IMR-90 (cell line): ENCODE measurements at regions not wholly inside any gene's neighbourhood (a gene's known extent, or its start where the extent isn't known, plus 50 kb on each side); places are given as distances from the start of the nearest gene placed in this dataset.
A peak's percentile ranks its signal among the peaks of the same experiment; 100 is the strongest.

Experiments
- ATAC-seq: fragments of 200-7000 bp; cut with Tn5 transposase; 2 replicates; pipeline ENCODE4 v1.9.1; 2020; ENCODE audit warnings: low read depth, mild to moderate bottlenecking, moderate library complexity
- BruUV-seq: library from RNA; stranded (reverse); fragments of 400-500 nt; replicated peaks from 2 replicates; lab custom pipeline; 2021; lab: Mats Ljungman, UMichigan
- CTCF ChIA-PET: fragments of 300-600 bp; formaldehyde crosslinking; extraction: SDS; loops from one replicate; lab custom pipeline; 2021; ENCODE audit warnings: antibody characterized with exemption; lab: Yijun Ruan, JAX
- POLR2A ChIA-PET: fragments of 300-600 bp; sonication (Branson Sonifier 250); formaldehyde crosslinking; loops from one replicate; lab custom pipeline; 2022; ENCODE audit warnings: antibody characterized with exemption; ENCODE audit not compliant: unreplicated experiment; lab: Charles Lee
- DNase-seq: peaks from one replicate; pipeline ENCODE4 v3.0.0; 2013
- H2AFZ ChIP-seq: replicated peaks from 2 replicates; pipeline ENCODE3; 2013; ENCODE audit warnings: low read length, mild to moderate bottlenecking; ENCODE audit not compliant: poor library complexity
- H2AK5ac ChIP-seq: 2 replicates; pipeline ENCODE4 v1.6.1; 2013; ENCODE audit warnings: low read depth, low read length, inconsistent platforms
- H2AK9ac ChIP-seq: replicated peaks from 2 replicates; pipeline ENCODE3; 2013; ENCODE audit warnings: mild to moderate bottlenecking, low read depth, low read length, moderate library complexity; ENCODE audit not compliant: poor library complexity
- H2BK120ac ChIP-seq: 2 replicates; pipeline ENCODE4 v1.6.1; 2013; ENCODE audit warnings: low read depth, low read length, inconsistent platforms
- H2BK15ac ChIP-seq: 3 replicates; pipeline ENCODE4 v1.6.1; 2013; ENCODE audit warnings: low read depth, low read length, inconsistent platforms
- H2BK20ac ChIP-seq: 2 replicates; pipeline ENCODE4 v1.6.1; 2013; ENCODE audit warnings: low read depth, mild to moderate bottlenecking, inconsistent platforms, low read length, moderate library complexity
- H2BK5ac ChIP-seq: 2 replicates; pipeline ENCODE4 v1.6.1; 2013; ENCODE audit warnings: mild to moderate bottlenecking, low read depth, low read length, inconsistent platforms; ENCODE audit not compliant: poor library complexity, severe bottlenecking
- H3K14ac ChIP-seq: replicated peaks from 2 replicates; pipeline ENCODE4 v1.6.1; 2013; ENCODE audit warnings: low read depth, low read length, inconsistent platforms
- H3K18ac ChIP-seq: 2 replicates; pipeline ENCODE4 v1.6.1; 2013; ENCODE audit warnings: low read depth, low read length, control low read depth
- H3K23ac ChIP-seq: 2 replicates; pipeline ENCODE4 v1.6.1; 2013; ENCODE audit warnings: low read depth, low read length, inconsistent platforms
- H3K27ac ChIP-seq: 2 replicates; pipeline ENCODE4 v1.5.1; 2013; ENCODE audit warnings: mild to moderate bottlenecking, control low read depth, low read length; ENCODE audit not compliant: insufficient read depth
- H3K27me3 ChIP-seq: 2 replicates; pipeline ENCODE4 v1.6.1; 2013; ENCODE audit warnings: low read length; ENCODE audit not compliant: control insufficient read depth, insufficient read depth
- H3K36me3 ChIP-seq: 2 replicates; pipeline ENCODE4 v1.6.1; 2013; ENCODE audit warnings: low read length, mixed read lengths; ENCODE audit not compliant: control insufficient read depth, insufficient read depth
- H3K4ac ChIP-seq: 2 replicates; pipeline ENCODE4 v1.6.1; 2013; ENCODE audit warnings: low read depth, low read length, inconsistent platforms
- H3K4me1 ChIP-seq: 2 replicates; pipeline ENCODE4 v1.6.1; 2013; ENCODE audit warnings: low read length, mixed read lengths; ENCODE audit not compliant: control insufficient read depth, insufficient read depth
- H3K4me2 ChIP-seq: 2 replicates; pipeline ENCODE4 v1.6.1; 2013; ENCODE audit warnings: low read depth, mild to moderate bottlenecking, control low read depth, low read length, moderate library complexity
- H3K4me3 ChIP-seq: 2 replicates; pipeline ENCODE4 v1.5.1; 2013; ENCODE audit warnings: low read depth, mild to moderate bottlenecking, control low read depth, low read length, moderate library complexity; ENCODE audit not compliant: insufficient read depth
- H3K56ac ChIP-seq: 2 replicates; pipeline ENCODE4 v1.6.1; 2013; ENCODE audit warnings: low read length, inconsistent platforms; ENCODE audit not compliant: insufficient read depth; ENCODE audit errors: extremely low read depth
- H3K79me1 ChIP-seq, 2 experiments: 2 replicates each; pipeline ENCODE4 v1.6.1; 2013; ENCODE audit warnings: low read length in 2 of 2, inconsistent platforms in 1 of 2, low read depth in 1 of 2
- H3K9ac ChIP-seq: 2 replicates; pipeline ENCODE4 v1.6.1; 2013; ENCODE audit warnings: low read depth, low read length, control low read depth
- H3K9me1 ChIP-seq: 2 replicates; pipeline ENCODE4 v1.6.1; 2013; ENCODE audit warnings: low read length, inconsistent platforms; ENCODE audit not compliant: insufficient read depth
- H3K9me3 ChIP-seq: 2 replicates; pipeline ENCODE4 v1.6.1; 2013; ENCODE audit warnings: low read length; ENCODE audit not compliant: control insufficient read depth, insufficient read depth
- H4K20me1 ChIP-seq: 2 replicates; pipeline ENCODE4 v1.6.1; 2013; ENCODE audit warnings: low read length, inconsistent platforms; ENCODE audit not compliant: insufficient read depth
- H4K5ac ChIP-seq: 2 replicates; pipeline ENCODE4 v1.6.1; 2013; ENCODE audit warnings: mild to moderate bottlenecking, low read depth, low read length, control low read depth
- H4K8ac ChIP-seq, 2 experiments: 2 replicates each; pipeline ENCODE4 v1.6.1; 2013; ENCODE audit warnings: low read depth in 2 of 2, low read length in 2 of 2, control low read depth in 1 of 2, inconsistent platforms in 1 of 2
- H4K91ac ChIP-seq: 2 replicates; pipeline ENCODE4 v1.6.1; 2013; ENCODE audit warnings: low read depth, low read length, inconsistent platforms; ENCODE audit not compliant: insufficient read depth
- BHLHE40 ChIP-seq: fragments of 150-350 bp; IDR thresholded peaks from 2 replicates; pipeline ENCODE4 v1.6.1; 2016; ENCODE audit warnings: mild to moderate bottlenecking, low read depth, low read length
- CEBPB ChIP-seq: IDR thresholded peaks from 2 replicates; pipeline ENCODE4 v1.6.1; 2012; ENCODE audit warnings: low read depth, low read length, improper control_type of control experiment
- FOS ChIP-seq: fragments of 150-350 bp; IDR thresholded peaks from 2 replicates; pipeline ENCODE4 v1.6.1; 2016; ENCODE audit warnings: low read depth, low read length
- MAFK ChIP-seq: IDR thresholded peaks from 2 replicates; pipeline ENCODE4 v1.6.1; 2012; ENCODE audit warnings: low read depth, low read length, improper control_type of control experiment
- MAZ ChIP-seq: IDR thresholded peaks from 2 replicates; pipeline ENCODE4 v1.6.1; 2012; ENCODE audit warnings: low read depth, mild to moderate bottlenecking, low read length, improper control_type of control experiment, moderate library complexity, borderline replicate concordance
- MXI1 ChIP-seq: IDR thresholded peaks from 2 replicates; pipeline ENCODE4 v1.6.1; 2012; ENCODE audit warnings: low read depth, mild to moderate bottlenecking, low read length, moderate library complexity, borderline replicate concordance
- POLR2A ChIP-seq: IDR thresholded peaks from 2 replicates; pipeline ENCODE4 v1.6.1; 2012; ENCODE audit warnings: mild to moderate bottlenecking, low read depth, low read length
- RAD21 ChIP-seq: IDR thresholded peaks from 2 replicates; pipeline ENCODE4 v1.6.1; 2012; ENCODE audit warnings: low read length, improper control_type of control experiment
- RCOR1 ChIP-seq: IDR thresholded peaks from 2 replicates; pipeline ENCODE4 v1.6.1; 2012; ENCODE audit warnings: mild to moderate bottlenecking, low read length, improper control_type of control experiment; ENCODE audit not compliant: insufficient replicate concordance
- RFX5 ChIP-seq: IDR thresholded peaks from 2 replicates; pipeline ENCODE4 v1.8.0; 2012; ENCODE audit warnings: low read depth, mild to moderate bottlenecking, low read length, moderate library complexity
- SMC3 ChIP-seq: fragments of 150-350 bp; IDR thresholded peaks from 2 replicates; pipeline ENCODE4 v1.6.1; 2016; ENCODE audit warnings: low read depth, mild to moderate bottlenecking, antibody characterized with exemption, low read length, moderate library complexity
- WGBS, 2 experiments: methylation state at CpG; one replicate each; pipeline versions ENCODE4 v1.1.5 to v1.1.7; 2013; ENCODE audit warnings: missing lambda C conversion rate in 2 of 2; ENCODE audit not compliant: insufficient read length in 1 of 2; ENCODE audit errors: extremely low coverage in 2 of 2; 5-methylcytosine and 5-hydroxymethylcytosine counted together
- dilution Hi-C: fragments of 300-500 bp; cut with HindIII; formaldehyde crosslinking; loops from one replicate; pipeline ENCODE4 v1.14.3; 2018; ENCODE audit warnings: low sequenced_read_pairs; ENCODE audit not compliant: unreplicated experiment
- in situ Hi-C: fragments of 300-500 bp; cut with MboI; formaldehyde crosslinking; loops from 3 replicates; pipeline ENCODE4 v1.14.3; 2019; ENCODE audit warnings: low sequenced_read_pairs, inconsistent platforms, mixed read lengths
- intact Hi-C: fragments of 100-400 bp; cut with micrococcal nuclease; formaldehyde crosslinking; loops from 2 replicates; pipeline ENCODE4 v1.10.0; 2022
- TF ChIP-seq, protein P1 (sequence below): fragments of 150-350 bp; IDR thresholded peaks from 2 replicates; pipeline ENCODE4 v1.6.1; 2016; ENCODE audit warnings: low read depth, mild to moderate bottlenecking, low read length, moderate library complexity, borderline replicate concordance
- TF ChIP-seq, protein P2 (sequence below): conservative IDR thresholded peaks from 2 replicates; pipeline ENCODE4 v1.5.1; 2012; ENCODE audit warnings: mild to moderate bottlenecking, low read depth, low read length, improper control_type of control experiment
- TF ChIP-seq, protein P3 (sequence below): fragments of 150-350 bp; IDR thresholded peaks from 2 replicates; pipeline ENCODE4 v1.6.1; 2017; ENCODE audit warnings: mild to moderate bottlenecking, antibody characterized with exemption, low read length, low read depth

DNA sequence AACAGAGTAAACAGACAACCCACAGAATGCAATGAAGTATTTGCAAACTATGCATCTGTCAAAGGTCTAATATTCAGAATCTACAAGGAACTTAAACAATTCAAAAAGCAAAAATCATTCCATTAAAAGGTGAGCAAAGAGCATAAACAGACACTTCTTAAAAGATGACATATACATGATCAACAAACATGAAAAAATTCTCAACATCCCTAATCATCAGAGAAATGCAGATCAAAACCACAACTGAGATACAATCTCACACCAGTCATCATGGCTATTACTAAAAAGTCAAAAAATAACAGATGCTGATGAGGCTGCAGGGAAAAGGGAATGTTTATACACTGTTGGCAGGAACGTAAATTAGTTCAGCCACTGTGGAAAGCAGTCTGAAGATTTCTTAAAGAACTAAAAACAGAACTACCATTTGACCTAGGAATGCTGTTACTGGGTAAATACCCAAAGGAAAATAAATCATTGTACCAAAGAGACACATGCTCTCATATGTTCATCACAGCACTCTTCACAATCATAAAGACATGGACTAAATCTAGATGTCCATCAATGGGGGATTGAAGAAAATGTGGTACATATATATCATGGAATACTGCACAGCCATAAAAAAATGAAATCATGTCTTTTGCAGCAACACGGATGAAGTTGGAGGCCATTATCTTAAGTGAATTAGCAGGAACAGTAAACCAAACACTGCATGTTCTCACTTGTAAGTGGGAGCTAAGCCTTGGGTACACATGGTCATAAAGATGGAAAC, 393.3 kb upstream of the CBLB start:
- WGBS, 2 experiments, result no CpG with 5 or more reads among the region's 2 CpGs
- no peaks in the 10 kb centered on the region for H3K79me1 ChIP-seq
- peak overlapping the region; percentile 24; the same call in 1 of the 2 replicates for H3K4ac ChIP-seq
- no peak overlapping the region for H2AK5ac ChIP-seq
- peak overlapping the region; percentile 57; the same call in 1 of the 2 replicates for H3K18ac ChIP-seq
- H2BK20ac ChIP-seq, result no peak overlapping the region; the same call in 1 of the 2 replicates
- peak; percentile 84 for ATAC-seq
- peaks cover 2% of the 10 kb centered on the region; the same call in 1 of the 2 replicates for H3K4me1 ChIP-seq
- H2BK5ac ChIP-seq, result peak overlapping the region; percentile 63
- no peak overlapping the region for H2AFZ ChIP-seq
- BruUV-seq, result no TSS peak
- H3K23ac ChIP-seq, result no peak overlapping the region
- ChIA-PET CTCF (no interaction called here), POLR2A (no interaction called here)
- dilution Hi-C loops, result no loop called here
- no peak overlapping the region for H3K9ac ChIP-seq
- no peak overlapping the region for H3K4me2 ChIP-seq
- H3K14ac ChIP-seq, result peak overlapping the region; percentile 72; the same call in 1 of the 2 replicates
- intact Hi-C loops, result loop anchor here (5.0 kb wide), 1 partner anchor 395 kb away; the partner anchor contains the start of gene CBLB
- H3K56ac ChIP-seq, result no peak overlapping the region
- H4K5ac ChIP-seq, result no peak overlapping the region; the same call in 1 of the 2 replicates
- no peaks in the 10 kb centered on the region for H4K20me1 ChIP-seq
- H3K27ac ChIP-seq, result no peak overlapping the region
- DNase-seq, result peak; percentile 85
- H2AK9ac ChIP-seq, result no peak overlapping the region
- no peak overlapping the region for H3K4me3 ChIP-seq
- H2BK15ac ChIP-seq, result no peak overlapping the region
- 0 out of 2 replicates have a peak, but pooled peaks cover 2% of the 10 kb centered on the region for H3K9me3 ChIP-seq
- H3K36me3 ChIP-seq, result no peaks in the 10 kb centered on the region
- in situ Hi-C loops, result no loop called here
- H4K8ac ChIP-seq, result peak overlapping the region in 1 of 2 experiments; percentile 55; a peak in 1 of 4 replicates
- H4K91ac ChIP-seq, result no peak overlapping the region
- no peaks in the 10 kb centered on the region for H3K27me3 ChIP-seq
- H3K9me1 ChIP-seq, result no peaks in the 10 kb centered on the region
- TF ChIP-seq FOS (no peak), RAD21 (no peak), SMC3 (no peak), CEBPB (no peak), POLR2A (no peak), MAFK (no peak), RCOR1 (no peak), MXI1 (no peak), BHLHE40 (no peak), MAZ (no peak), RFX5 (no peak)
- TF ChIP-seq, protein P1, sequence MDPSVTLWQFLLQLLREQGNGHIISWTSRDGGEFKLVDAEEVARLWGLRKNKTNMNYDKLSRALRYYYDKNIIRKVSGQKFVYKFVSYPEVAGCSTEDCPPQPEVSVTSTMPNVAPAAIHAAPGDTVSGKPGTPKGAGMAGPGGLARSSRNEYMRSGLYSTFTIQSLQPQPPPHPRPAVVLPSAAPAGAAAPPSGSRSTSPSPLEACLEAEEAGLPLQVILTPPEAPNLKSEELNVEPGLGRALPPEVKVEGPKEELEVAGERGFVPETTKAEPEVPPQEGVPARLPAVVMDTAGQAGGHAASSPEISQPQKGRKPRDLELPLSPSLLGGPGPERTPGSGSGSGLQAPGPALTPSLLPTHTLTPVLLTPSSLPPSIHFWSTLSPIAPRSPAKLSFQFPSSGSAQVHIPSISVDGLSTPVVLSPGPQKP, result no peak
- TF ChIP-seq, protein P2, sequence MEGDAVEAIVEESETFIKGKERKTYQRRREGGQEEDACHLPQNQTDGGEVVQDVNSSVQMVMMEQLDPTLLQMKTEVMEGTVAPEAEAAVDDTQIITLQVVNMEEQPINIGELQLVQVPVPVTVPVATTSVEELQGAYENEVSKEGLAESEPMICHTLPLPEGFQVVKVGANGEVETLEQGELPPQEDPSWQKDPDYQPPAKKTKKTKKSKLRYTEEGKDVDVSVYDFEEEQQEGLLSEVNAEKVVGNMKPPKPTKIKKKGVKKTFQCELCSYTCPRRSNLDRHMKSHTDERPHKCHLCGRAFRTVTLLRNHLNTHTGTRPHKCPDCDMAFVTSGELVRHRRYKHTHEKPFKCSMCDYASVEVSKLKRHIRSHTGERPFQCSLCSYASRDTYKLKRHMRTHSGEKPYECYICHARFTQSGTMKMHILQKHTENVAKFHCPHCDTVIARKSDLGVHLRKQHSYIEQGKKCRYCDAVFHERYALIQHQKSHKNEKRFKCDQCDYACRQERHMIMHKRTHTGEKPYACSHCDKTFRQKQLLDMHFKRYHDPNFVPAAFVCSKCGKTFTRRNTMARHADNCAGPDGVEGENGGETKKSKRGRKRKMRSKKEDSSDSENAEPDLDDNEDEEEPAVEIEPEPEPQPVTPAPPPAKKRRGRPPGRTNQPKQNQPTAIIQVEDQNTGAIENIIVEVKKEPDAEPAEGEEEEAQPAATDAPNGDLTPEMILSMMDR, result no peak
- TF ChIP-seq, protein P3, sequence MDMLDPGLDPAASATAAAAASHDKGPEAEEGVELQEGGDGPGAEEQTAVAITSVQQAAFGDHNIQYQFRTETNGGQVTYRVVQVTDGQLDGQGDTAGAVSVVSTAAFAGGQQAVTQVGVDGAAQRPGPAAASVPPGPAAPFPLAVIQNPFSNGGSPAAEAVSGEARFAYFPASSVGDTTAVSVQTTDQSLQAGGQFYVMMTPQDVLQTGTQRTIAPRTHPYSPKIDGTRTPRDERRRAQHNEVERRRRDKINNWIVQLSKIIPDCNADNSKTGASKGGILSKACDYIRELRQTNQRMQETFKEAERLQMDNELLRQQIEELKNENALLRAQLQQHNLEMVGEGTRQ, result no peak
- H2BK120ac ChIP-seq, result peak overlapping the region; percentile 22; the same call in 1 of the 2 replicates
